ENCODE measurements at regions not wholly inside any gene's neighbourhood (a gene's known extent, or its start where the extent isn't known, plus 50 kb on each side); places are given as distances from the start of the nearest gene placed in this dataset.
A peak's percentile ranks its signal among the peaks of the same experiment; 100 is the strongest.
"Not testable (repeated sequence)": the region's sequence is repeated elsewhere in the genome, so short reads cannot be mapped to it uniquely, and the experiment has no call there.

DNA sequence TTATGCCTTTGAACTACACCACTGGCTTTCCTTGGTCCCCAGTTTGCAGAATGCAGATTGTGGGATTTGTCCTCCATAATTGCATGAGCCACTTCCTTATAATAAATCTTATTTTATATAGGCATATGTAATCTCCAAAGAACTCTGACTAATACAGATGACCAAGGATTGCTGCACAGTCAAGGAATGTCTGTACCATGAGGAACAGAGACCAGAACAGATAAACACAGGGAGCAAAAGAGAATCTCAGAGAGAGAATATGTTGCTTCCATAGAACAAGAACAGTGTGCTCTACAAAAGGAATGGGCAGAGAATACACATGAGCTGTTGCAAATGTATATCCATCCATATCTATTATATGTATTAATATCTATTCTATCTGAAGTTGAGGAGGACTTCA lies 111.1 kb downstream of the ADRA2C start:
- TF ChIP-seq, protein P1, sequence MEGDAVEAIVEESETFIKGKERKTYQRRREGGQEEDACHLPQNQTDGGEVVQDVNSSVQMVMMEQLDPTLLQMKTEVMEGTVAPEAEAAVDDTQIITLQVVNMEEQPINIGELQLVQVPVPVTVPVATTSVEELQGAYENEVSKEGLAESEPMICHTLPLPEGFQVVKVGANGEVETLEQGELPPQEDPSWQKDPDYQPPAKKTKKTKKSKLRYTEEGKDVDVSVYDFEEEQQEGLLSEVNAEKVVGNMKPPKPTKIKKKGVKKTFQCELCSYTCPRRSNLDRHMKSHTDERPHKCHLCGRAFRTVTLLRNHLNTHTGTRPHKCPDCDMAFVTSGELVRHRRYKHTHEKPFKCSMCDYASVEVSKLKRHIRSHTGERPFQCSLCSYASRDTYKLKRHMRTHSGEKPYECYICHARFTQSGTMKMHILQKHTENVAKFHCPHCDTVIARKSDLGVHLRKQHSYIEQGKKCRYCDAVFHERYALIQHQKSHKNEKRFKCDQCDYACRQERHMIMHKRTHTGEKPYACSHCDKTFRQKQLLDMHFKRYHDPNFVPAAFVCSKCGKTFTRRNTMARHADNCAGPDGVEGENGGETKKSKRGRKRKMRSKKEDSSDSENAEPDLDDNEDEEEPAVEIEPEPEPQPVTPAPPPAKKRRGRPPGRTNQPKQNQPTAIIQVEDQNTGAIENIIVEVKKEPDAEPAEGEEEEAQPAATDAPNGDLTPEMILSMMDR (IDR thresholded peaks at IDR 0.05; ENCODE audit: extremely low read depth, missing control alignments) = no peak
- no peak for DNase-seq (ENCODE audit: low spot score)

DNA sequence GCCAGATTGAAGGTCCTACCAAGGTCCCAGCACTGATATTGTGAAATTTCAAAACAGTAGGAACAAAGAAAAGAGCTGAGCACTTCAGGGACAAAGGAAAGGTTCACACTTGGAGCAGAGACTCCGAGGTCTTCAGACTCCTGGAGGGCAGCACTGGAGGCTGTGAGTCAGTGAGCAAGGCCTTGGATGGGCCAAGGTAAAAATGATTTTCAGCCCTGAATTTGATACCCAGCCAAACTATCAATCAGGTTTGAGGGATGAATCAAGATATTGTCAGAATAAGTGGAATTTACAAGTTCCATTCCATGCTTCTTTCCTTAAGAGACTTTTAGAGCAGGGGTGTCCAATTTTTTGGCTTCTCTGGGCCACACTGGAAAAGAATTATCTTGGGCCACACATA lies 111.7 kb downstream of the ADRA2C start:
- no peak for DNase-seq (ENCODE audit: low spot score)
- TF ChIP-seq, protein P1 (IDR thresholded peaks at IDR 0.05; ENCODE audit: extremely low read depth, missing control alignments) = no peak

DNA sequence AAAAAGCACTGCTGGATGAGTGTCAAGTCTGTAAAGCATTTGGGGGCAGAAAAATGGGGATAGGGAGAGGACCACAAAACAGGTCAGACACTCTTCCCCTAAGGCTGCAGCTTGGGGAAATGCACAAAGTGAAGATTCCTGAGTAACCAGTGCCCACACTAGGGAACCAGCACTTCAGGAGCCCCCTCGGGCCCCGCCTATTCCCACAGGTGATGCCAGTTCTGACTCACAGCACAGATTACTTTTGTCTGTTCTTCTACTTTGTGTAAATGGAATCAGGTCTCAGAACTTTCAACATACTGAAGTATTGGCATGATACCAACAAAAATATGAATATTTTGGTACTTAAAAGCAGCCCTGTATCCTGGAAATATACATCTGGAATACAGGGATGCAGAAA lies 112.5 kb downstream of the ADRA2C start:
- DNase-seq (ENCODE audit: low spot score) = peak; percentile 11
- TF ChIP-seq, protein P1 (IDR thresholded peaks at IDR 0.05; ENCODE audit: extremely low read depth, missing control alignments) = no peak

DNA sequence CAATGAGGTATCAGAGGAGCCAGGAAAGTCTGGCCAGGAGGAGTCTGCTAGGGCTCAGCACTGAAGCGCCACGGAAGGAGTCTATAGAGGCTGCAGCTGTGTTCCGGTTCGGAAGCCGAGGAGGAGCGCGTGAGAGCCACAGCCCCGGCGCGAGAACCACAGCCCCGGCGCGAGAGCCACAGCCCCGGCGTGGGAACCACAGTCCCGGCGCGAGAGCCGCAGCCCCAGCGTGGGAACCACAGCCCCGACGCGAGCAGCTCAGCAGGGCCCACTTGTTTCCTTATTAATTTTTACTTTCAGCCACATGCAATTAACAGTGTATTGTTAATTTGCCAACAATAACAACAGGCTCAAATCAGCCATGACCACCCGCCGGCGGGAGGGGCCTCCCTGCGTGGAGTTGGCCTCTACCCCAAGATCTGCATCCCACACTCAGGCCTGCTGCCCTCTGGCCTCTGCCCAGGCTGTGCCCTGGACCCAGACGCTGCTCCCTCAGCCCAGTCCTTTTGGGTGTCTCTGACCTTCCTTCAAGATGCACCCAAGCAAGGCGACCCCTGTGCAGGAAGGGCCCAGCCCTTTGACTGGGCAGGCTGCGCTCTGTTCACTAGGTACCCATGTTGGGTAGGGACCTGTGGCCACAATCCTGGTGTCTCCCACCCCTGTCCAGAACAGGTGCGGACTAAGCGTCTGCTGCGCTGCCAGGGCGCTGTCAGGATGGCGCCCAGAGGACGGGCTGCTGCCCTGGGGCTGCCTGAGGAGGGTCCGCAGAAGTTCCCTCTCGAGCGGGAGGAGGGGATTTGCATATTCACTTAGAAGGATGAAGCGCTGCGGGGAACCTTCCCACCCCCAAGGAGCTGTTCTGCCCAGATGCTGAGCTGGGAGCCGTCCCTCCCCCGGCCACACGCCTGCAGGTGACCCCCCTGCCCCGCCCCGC lies 113.8 kb downstream of the ADRA2C start:
- TF ChIP-seq, protein P1 (IDR thresholded peaks at IDR 0.05; ENCODE audit: extremely low read depth, missing control alignments) = no peak
- DNase-seq (ENCODE audit: low spot score) = peak; percentile 39

DNA sequence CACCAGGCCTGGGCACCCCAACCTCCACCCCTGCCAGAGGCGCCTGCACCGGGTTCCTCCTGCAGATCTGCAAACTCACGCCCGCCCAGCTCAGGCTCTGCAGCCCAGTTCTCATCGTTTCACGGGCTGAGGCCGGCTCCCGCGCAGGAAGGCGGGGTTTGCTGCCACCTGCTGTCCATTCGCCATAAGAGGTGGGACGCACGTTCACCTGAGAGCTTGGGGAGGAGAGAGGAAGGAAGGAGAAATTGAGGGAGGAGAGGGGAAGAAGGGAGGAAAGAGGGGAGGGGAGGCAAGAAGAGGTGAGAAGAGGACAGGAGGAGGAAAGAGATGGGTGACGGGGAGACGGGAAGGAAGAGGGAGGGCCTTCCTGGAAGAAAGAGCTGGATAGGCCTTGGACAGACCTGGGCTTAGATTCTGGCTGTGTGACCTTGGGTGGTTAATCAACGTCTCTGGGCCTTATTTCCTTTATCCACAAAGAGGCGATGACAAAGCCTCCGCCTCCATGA lies 114.5 kb downstream of the ADRA2C start:
- DNase-seq (ENCODE audit: low spot score) = peak; percentile 81
- TF ChIP-seq, protein P1 (IDR thresholded peaks at IDR 0.05; ENCODE audit: extremely low read depth, missing control alignments) = peak; percentile 49

DNA sequence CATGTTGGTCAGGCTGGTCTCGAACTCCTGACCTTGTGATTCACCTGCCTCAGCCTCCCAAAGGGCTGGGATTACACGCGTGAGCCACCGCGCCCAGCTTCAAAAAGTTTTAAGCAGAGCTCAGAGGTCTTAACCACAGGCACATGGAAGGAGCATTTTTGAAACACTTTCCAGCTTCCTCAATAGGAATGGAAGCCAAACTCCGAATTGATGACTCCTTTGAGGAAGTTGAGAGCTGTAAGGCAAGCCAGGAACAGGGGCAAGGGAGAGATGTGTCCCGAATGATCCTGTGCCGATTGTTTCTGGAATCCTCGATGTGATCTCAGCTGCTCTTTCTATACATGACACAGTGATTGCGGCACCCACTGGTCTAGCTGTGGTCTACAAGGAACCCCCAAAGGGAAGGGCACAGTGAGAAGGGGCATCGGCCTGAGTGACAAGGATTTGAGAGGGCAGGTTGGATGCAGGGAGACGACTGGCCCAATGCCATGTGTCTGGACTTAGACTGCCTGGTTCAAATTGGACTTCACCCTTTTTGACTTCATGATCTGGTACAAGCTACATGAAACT lies 116.2 kb downstream of the ADRA2C start:
- not testable (repeated sequence) for DNase-seq (ENCODE audit: low spot score)

DNA sequence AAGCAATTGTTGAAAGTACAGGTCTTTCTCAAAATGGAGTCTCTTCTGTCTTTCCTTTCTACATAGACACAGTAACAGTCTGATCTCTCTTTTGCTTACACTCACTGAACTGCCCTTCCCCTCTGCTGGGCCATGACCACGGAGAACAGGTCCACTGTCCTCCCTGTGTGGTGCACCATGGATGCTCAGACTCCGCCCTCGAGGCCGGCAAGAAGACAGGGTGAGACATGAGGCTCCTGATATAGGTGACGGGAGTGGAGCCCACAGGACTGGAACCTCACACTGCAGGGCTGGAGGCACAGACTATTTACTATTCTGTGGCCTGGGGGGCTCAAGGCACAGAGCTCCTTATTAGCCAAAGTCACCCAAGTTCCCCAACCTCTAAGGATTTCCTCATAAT lies 118.1 kb downstream of the ADRA2C start:
- DNase-seq (ENCODE audit: low spot score) = not testable (repeated sequence)

DNA sequence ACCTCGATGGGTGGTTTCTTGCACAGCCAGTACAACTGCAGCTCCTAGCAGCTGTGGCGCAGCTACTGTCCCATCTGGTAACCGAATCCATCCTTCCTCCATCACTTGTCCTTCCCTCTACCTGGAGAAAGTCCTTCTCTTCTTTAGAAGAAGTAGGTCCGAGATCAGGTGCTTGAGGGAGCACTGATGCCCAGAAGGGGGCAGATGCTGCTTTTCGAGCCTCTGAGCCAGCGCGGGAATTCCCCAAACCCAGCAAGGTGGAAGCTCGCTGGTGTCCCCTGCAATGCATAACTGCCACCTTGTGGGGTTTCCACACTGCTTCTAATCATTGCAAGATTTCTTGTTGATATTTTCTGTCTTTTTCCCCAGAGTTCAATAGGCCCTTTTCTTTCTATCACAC lies 127.4 kb downstream of the ADRA2C start:
- TF ChIP-seq, protein P1 (IDR thresholded peaks at IDR 0.05; ENCODE audit: extremely low read depth, missing control alignments) = peak; percentile 25
- not testable (repeated sequence) for DNase-seq (ENCODE audit: low spot score)

DNA sequence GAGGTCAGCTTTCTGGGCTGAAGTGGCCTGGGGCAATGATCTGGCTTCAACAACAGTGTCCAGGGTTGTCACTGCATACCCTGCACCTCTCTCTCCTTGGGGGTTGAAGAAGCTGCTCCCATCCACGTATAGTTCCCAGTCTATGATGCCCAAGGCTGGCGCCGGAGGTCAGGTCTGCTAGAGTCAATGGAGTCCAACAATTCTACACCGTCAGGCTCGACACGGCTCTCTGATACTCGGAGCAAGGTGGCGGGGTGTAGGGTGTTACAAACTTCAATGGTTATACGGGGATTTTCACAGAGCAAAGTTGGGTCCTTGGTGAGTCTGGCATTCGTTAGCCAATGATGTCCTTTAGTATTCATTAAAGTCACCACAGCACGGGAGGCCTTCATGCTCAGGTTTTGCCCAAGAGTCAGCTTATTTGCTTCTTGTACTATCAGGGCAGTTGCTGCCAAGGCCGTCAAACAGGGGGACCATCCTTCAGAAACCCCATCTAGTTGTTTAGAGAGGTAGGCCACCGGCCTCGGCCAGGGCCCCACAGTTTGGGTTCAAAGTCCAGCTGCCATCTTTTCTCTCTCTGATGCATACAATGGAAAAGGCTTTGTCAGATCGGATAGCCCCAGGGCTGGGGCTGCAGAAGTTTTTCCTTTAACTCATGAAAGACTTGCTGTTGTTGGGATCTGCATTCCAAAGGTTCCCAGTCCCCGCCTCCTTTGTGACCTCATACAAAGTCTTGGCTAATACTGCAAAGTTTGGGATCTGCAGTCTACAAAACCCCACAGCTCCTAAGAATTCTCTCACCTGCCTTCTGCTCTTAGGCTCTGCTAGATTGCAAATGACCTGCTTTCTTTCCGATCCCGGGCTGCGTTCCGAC lies 128.1 kb downstream of the ADRA2C start:
- not testable (repeated sequence) for DNase-seq (ENCODE audit: low spot score)

Data from GM20000 (cell line).